NK-92 treated with Interleukin-12 subunit alpha and Interleukin-12 subunit beta, amount 100 ng/mL, for 24 hours (cell line): ENCODE measurements at regions not wholly inside any gene's neighbourhood (a gene's known extent, or its start where the extent isn't known, plus 50 kb on each side); places are given as distances from the start of the nearest gene placed in this dataset.

Experiments used
- DNase-seq: peaks from one replicate; lab custom pipeline; 2025; lab: John Stamatoyannopoulos, UW

GRCh38 chr13:84446972-84447639 is 564.8 kb upstream of the SLITRK1 start:
- DNase-seq = no peak

GRCh38 chr13:84445776-84446175 is 563.5 kb upstream of the SLITRK1 start:
- no peak for DNase-seq

- DNase-seq = no peak
Measured at GRCh38 chr13:84443463-84443862, 561.2 kb upstream of the SLITRK1 start.

GRCh38 chr13:84439108-84439507 is 556.8 kb upstream of the SLITRK1 start:
- no peak for DNase-seq

- no peak for DNase-seq
Measured at GRCh38 chr13:84433024-84433423, 550.8 kb upstream of the SLITRK1 start.

GRCh38 chr13:84431646-84432045 is 549.4 kb upstream of the SLITRK1 start:
- DNase-seq = no peak

- DNase-seq = no peak
Measured at GRCh38 chr13:84430446-84430845, 548.2 kb upstream of the SLITRK1 start.

GRCh38 chr13:84430015-84430414 is 547.7 kb upstream of the SLITRK1 start:
- no peak for DNase-seq

GRCh38 chr13:84418041-84418440 is 535.8 kb upstream of the SLITRK1 start:
- DNase-seq = no peak

GRCh38 chr13:84417416-84417815 is 535.1 kb upstream of the SLITRK1 start:
- DNase-seq = no peak

GRCh38 chr13:84413016-84413415 is 530.7 kb upstream of the SLITRK1 start:
- no peak for DNase-seq

- DNase-seq = no peak
Measured at GRCh38 chr13:84405286-84405685, 523.0 kb upstream of the SLITRK1 start.

- DNase-seq = no peak
Measured at GRCh38 chr13:84400706-84401105, 518.4 kb upstream of the SLITRK1 start.

GRCh38 chr13:84399320-84400085 is 517.2 kb upstream of the SLITRK1 start:
- DNase-seq = no peak

GRCh38 chr13:84393981-84394625 is 511.8 kb upstream of the SLITRK1 start:
- no peak for DNase-seq

- DNase-seq = no peak
Measured at GRCh38 chr13:84380866-84381265, 498.6 kb upstream of the SLITRK1 start.

GRCh38 chr13:84377106-84377505 is 494.8 kb upstream of the SLITRK1 start:
- DNase-seq = no peak

- DNase-seq = no peak
Measured at GRCh38 chr13:84366506-84366905, 484.2 kb upstream of the SLITRK1 start.

GRCh38 chr13:84362777-84363176 is 480.5 kb upstream of the SLITRK1 start:
- no peak for DNase-seq

- no peak for DNase-seq
Measured at GRCh38 chr13:84360822-84361221, 478.5 kb upstream of the SLITRK1 start.

- no peak for DNase-seq
Measured at GRCh38 chr13:84358601-84359000, 476.3 kb upstream of the SLITRK1 start.

- no peak for DNase-seq
Measured at GRCh38 chr13:84352946-84353345, 470.7 kb upstream of the SLITRK1 start.

GRCh38 chr13:84339456-84339855 is 457.2 kb upstream of the SLITRK1 start:
- DNase-seq = no peak
